ENCODE measurements at regions not wholly inside any gene's neighbourhood (a gene's known extent, or its start where the extent isn't known, plus 50 kb on each side); places are given as distances from the start of the nearest gene placed in this dataset.

GRCh38 chr6:97450087-97450486 lies 167.1 kb upstream of the MMS22L start:
- H3K4me3 ChIP-seq (ENCODE audit: low read depth, low read length) = no peak overlapping the region
- H3K27ac ChIP-seq (ENCODE audit: low read depth, low read length) = no peak overlapping the region
- H3K36me3 ChIP-seq (ENCODE audit: insufficient read depth, low read length) = no peaks in the 10 kb centered on the region
- H3K27me3 ChIP-seq (ENCODE audit: insufficient read depth, low read length) = peaks cover 32% of the 10 kb centered on the region
- H2AFZ ChIP-seq (ENCODE audit: low read length, unreplicated experiment) = no peak overlapping the region
- H3K4me1 ChIP-seq (ENCODE audit: control insufficient read depth, insufficient read depth, low read length, unreplicated experiment) = no peaks in the 10 kb centered on the region
- no peaks in the 10 kb centered on the region for H3K79me2 ChIP-seq (ENCODE audit: control insufficient read depth, insufficient read depth, low read length, unreplicated experiment)

GRCh38 chr6:97456070-97456469 lies 173.1 kb upstream of the MMS22L start:
- no peak overlapping the region for H2AFZ ChIP-seq (ENCODE audit: low read length, unreplicated experiment)
- H3K27ac ChIP-seq (ENCODE audit: low read depth, low read length) = no peak overlapping the region
- H3K79me2 ChIP-seq (ENCODE audit: control insufficient read depth, insufficient read depth, low read length, unreplicated experiment) = no peaks in the 10 kb centered on the region
- H3K4me3 ChIP-seq (ENCODE audit: low read depth, low read length) = no peak overlapping the region
- no peaks in the 10 kb centered on the region for H3K4me1 ChIP-seq (ENCODE audit: control insufficient read depth, insufficient read depth, low read length, unreplicated experiment)
- H3K27me3 ChIP-seq (ENCODE audit: insufficient read depth, low read length) = peaks cover 19% of the 10 kb centered on the region
- no peaks in the 10 kb centered on the region for H3K36me3 ChIP-seq (ENCODE audit: insufficient read depth, low read length)

DNA sequence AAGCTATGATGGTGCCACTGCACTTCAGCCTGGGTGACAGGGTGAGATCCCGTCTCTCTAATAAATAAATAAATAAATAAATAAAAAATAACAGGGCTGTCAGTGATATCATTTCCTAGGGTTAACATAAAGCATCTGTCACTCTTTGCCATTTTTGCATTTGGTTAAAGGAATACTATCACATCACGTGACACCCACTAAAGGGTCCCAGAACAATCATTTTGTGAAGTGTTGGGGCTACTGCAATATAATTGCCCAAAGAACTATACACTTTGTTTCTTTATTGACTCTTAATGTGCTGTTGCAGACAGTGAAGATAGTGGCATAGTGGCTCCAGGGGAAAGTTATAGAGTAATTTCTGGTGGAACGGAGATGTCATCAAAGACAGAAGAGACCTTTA lies 176.5 kb upstream of the MMS22L start:
- no peaks in the 10 kb centered on the region for H3K79me2 ChIP-seq (ENCODE audit: control insufficient read depth, insufficient read depth, low read length, unreplicated experiment)
- no peaks in the 10 kb centered on the region for H3K4me1 ChIP-seq (ENCODE audit: control insufficient read depth, insufficient read depth, low read length, unreplicated experiment)
- no peaks in the 10 kb centered on the region for H3K36me3 ChIP-seq (ENCODE audit: insufficient read depth, low read length)
- no peak overlapping the region for H3K4me3 ChIP-seq (ENCODE audit: low read depth, low read length)
- H3K27me3 ChIP-seq (ENCODE audit: insufficient read depth, low read length) = peaks cover 35% of the 10 kb centered on the region
- H2AFZ ChIP-seq (ENCODE audit: low read length, unreplicated experiment) = no peak overlapping the region
- H3K27ac ChIP-seq (ENCODE audit: low read depth, low read length) = no peak overlapping the region

- Histone ChIP-seq H3K27me3 (ENCODE audit: insufficient read depth, low read length) (peaks cover 35% of the 10 kb centered on the region), H3K79me2 (ENCODE audit: control insufficient read depth, insufficient read depth, low read length, unreplicated experiment) (no peaks in the 10 kb centered on the region), H3K27ac (ENCODE audit: low read depth, low read length) (no peak overlapping the region), H3K36me3 (ENCODE audit: insufficient read depth, low read length) (no peaks in the 10 kb centered on the region), H3K4me1 (ENCODE audit: control insufficient read depth, insufficient read depth, low read length, unreplicated experiment) (no peaks in the 10 kb centered on the region), H3K4me3 (ENCODE audit: low read depth, low read length) (no peak overlapping the region), H2AFZ (ENCODE audit: low read length, unreplicated experiment) (no peak overlapping the region)
These were observed 177.0 kb upstream of the MMS22L start for GRCh38 chr6:97459986-97460385.

- no peak overlapping the region for H2AFZ ChIP-seq (ENCODE audit: low read length, unreplicated experiment)
- H3K36me3 ChIP-seq (ENCODE audit: insufficient read depth, low read length) = no peaks in the 10 kb centered on the region
- H3K4me1 ChIP-seq (ENCODE audit: control insufficient read depth, insufficient read depth, low read length, unreplicated experiment) = no peaks in the 10 kb centered on the region
- H3K79me2 ChIP-seq (ENCODE audit: control insufficient read depth, insufficient read depth, low read length, unreplicated experiment) = no peaks in the 10 kb centered on the region
- H3K4me3 ChIP-seq (ENCODE audit: low read depth, low read length) = no peak overlapping the region
- H3K27ac ChIP-seq (ENCODE audit: low read depth, low read length) = no peak overlapping the region
- H3K27me3 ChIP-seq (ENCODE audit: insufficient read depth, low read length) = peaks cover 37% of the 10 kb centered on the region
These were observed 177.5 kb upstream of the MMS22L start for GRCh38 chr6:97460394-97461080.

GRCh38 chr6:97461218-97461617 lies 178.2 kb upstream of the MMS22L start:
- Histone ChIP-seq H3K36me3 (ENCODE audit: insufficient read depth, low read length) (no peaks in the 10 kb centered on the region), H3K27ac (ENCODE audit: low read depth, low read length) (no peak overlapping the region), H3K79me2 (ENCODE audit: control insufficient read depth, insufficient read depth, low read length, unreplicated experiment) (no peaks in the 10 kb centered on the region), H2AFZ (ENCODE audit: low read length, unreplicated experiment) (no peak overlapping the region), H3K4me1 (ENCODE audit: control insufficient read depth, insufficient read depth, low read length, unreplicated experiment) (no peaks in the 10 kb centered on the region), H3K27me3 (ENCODE audit: insufficient read depth, low read length) (peaks cover 38% of the 10 kb centered on the region), H3K4me3 (ENCODE audit: low read depth, low read length) (no peak overlapping the region)

DNA sequence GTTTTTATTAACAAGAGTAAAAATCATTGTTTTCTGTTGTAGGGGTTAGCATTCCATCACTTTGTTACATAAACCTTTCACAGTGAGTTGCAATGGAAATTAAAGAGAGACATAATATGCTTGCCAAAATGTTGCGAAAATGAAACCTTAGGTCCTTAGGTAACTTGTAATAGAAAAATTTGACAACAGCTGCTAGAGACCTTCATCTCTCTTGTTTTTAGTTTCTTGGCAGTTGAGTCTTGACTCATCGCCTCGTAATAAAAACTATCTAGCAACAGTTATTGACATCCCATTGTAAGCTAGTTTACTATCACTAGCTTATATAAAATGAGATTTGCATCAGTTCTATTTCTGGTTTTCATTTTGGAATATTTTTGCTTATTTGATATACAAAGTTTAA lies 179.0 kb upstream of the MMS22L start:
- H3K27ac ChIP-seq (ENCODE audit: low read depth, low read length) = no peak overlapping the region
- no peaks in the 10 kb centered on the region for H3K79me2 ChIP-seq (ENCODE audit: control insufficient read depth, insufficient read depth, low read length, unreplicated experiment)
- H3K4me3 ChIP-seq (ENCODE audit: low read depth, low read length) = no peak overlapping the region
- H3K27me3 ChIP-seq (ENCODE audit: insufficient read depth, low read length) = peaks cover 44% of the 10 kb centered on the region
- no peak overlapping the region for H2AFZ ChIP-seq (ENCODE audit: low read length, unreplicated experiment)
- H3K4me1 ChIP-seq (ENCODE audit: control insufficient read depth, insufficient read depth, low read length, unreplicated experiment) = no peaks in the 10 kb centered on the region
- H3K36me3 ChIP-seq (ENCODE audit: insufficient read depth, low read length) = no peaks in the 10 kb centered on the region

- peaks cover 44% of the 10 kb centered on the region for H3K27me3 ChIP-seq (ENCODE audit: insufficient read depth, low read length)
- H2AFZ ChIP-seq (ENCODE audit: low read length, unreplicated experiment) = no peak overlapping the region
- H3K36me3 ChIP-seq (ENCODE audit: insufficient read depth, low read length) = no peaks in the 10 kb centered on the region
- H3K27ac ChIP-seq (ENCODE audit: low read depth, low read length) = no peak overlapping the region
- H3K4me3 ChIP-seq (ENCODE audit: low read depth, low read length) = no peak overlapping the region
- H3K4me1 ChIP-seq (ENCODE audit: control insufficient read depth, insufficient read depth, low read length, unreplicated experiment) = no peaks in the 10 kb centered on the region
- H3K79me2 ChIP-seq (ENCODE audit: control insufficient read depth, insufficient read depth, low read length, unreplicated experiment) = no peaks in the 10 kb centered on the region
These were observed 180.1 kb upstream of the MMS22L start for GRCh38 chr6:97462938-97463598.

DNA sequence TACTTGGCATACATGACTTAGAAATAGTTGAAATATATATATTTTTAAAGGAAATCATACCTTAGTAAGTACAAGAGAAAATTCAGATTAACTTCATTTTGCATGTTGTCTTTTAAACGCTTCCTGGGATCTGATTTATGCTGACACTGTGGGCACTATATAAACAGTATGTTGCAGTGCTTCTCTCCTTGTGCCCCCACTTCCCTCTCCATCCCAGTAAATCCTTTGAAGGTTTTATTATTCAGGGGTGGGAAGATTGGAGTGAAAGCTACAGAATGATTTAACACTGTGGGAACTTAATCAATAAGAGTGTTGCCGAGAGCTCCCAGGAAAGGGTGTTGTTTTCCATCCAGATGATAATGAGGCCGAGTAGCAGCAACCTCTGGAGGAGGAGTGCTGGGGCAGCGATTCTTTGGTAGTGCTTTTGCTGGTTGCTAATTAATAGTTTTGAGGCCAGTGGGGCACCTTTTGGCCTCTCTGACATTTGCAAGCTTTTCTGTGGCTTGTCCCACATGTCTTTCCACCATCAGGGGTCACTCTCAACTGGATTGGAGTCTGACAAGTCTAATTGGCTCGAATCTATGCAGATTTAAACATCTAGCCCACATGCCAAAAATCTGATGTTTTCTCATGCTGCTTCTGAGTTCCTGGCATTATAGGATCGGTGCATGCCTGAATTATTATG lies 183.0 kb upstream of the MMS22L start:
- H3K4me1 ChIP-seq (ENCODE audit: control insufficient read depth, insufficient read depth, low read length, unreplicated experiment) = no peaks in the 10 kb centered on the region
- no peak overlapping the region for H3K4me3 ChIP-seq (ENCODE audit: low read depth, low read length)
- H3K27ac ChIP-seq (ENCODE audit: low read depth, low read length) = no peak overlapping the region
- H2AFZ ChIP-seq (ENCODE audit: low read length, unreplicated experiment) = no peak overlapping the region
- H3K79me2 ChIP-seq (ENCODE audit: control insufficient read depth, insufficient read depth, low read length, unreplicated experiment) = no peaks in the 10 kb centered on the region
- peaks cover 32% of the 10 kb centered on the region for H3K27me3 ChIP-seq (ENCODE audit: insufficient read depth, low read length)
- H3K36me3 ChIP-seq (ENCODE audit: insufficient read depth, low read length) = no peaks in the 10 kb centered on the region

DNA sequence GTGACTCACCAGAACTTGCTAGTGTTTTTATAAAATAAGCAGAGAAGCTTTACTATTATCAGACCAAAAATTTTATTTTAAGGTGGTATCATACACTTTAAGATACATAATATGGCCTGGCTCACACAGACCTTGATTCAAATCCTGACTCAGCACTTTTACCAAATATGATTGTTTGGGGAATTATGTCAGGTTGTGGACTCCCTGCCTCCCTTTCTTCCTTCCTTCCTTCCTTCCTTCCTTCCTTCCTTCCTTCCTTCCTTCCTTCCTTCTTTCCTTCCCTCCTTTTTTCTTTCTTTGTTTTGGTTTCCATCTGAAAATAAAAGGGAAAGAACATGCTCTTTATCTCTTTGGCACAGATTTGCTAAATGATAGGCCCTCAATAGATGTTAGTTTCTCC lies 186.0 kb upstream of the MMS22L start:
- H3K4me1 ChIP-seq (ENCODE audit: control insufficient read depth, insufficient read depth, low read length, unreplicated experiment) = no peaks in the 10 kb centered on the region
- no peak overlapping the region for H3K27ac ChIP-seq (ENCODE audit: low read depth, low read length)
- H3K79me2 ChIP-seq (ENCODE audit: control insufficient read depth, insufficient read depth, low read length, unreplicated experiment) = no peaks in the 10 kb centered on the region

GRCh38 chr6:97469451-97469850 lies 186.4 kb upstream of the MMS22L start:
- Histone ChIP-seq H3K36me3 (ENCODE audit: insufficient read depth, low read length) (no peaks in the 10 kb centered on the region), H3K4me3 (ENCODE audit: low read depth, low read length) (no peak overlapping the region), H3K79me2 (ENCODE audit: control insufficient read depth, insufficient read depth, low read length, unreplicated experiment) (no peaks in the 10 kb centered on the region), H3K27me3 (ENCODE audit: insufficient read depth, low read length) (peaks cover 19% of the 10 kb centered on the region), H3K27ac (ENCODE audit: low read depth, low read length) (no peak overlapping the region), H2AFZ (ENCODE audit: low read length, unreplicated experiment) (no peak overlapping the region), H3K4me1 (ENCODE audit: control insufficient read depth, insufficient read depth, low read length, unreplicated experiment) (no peaks in the 10 kb centered on the region)

More for the DNA sequence above, 186.0 kb upstream of the MMS22L start:
- no peaks in the 10 kb centered on the region for H3K36me3 ChIP-seq (ENCODE audit: insufficient read depth, low read length)
- no peak overlapping the region for H2AFZ ChIP-seq (ENCODE audit: low read length, unreplicated experiment)
- peaks cover 19% of the 10 kb centered on the region for H3K27me3 ChIP-seq (ENCODE audit: insufficient read depth, low read length)
- H3K4me3 ChIP-seq (ENCODE audit: low read depth, low read length) = no peak overlapping the region

Data from ACC112 (cell line).